ENCODE measurements at regions not wholly inside any gene's neighbourhood (a gene's known extent, or its start where the extent isn't known, plus 50 kb on each side); places are given as distances from the start of the nearest gene placed in this dataset.

DNA sequence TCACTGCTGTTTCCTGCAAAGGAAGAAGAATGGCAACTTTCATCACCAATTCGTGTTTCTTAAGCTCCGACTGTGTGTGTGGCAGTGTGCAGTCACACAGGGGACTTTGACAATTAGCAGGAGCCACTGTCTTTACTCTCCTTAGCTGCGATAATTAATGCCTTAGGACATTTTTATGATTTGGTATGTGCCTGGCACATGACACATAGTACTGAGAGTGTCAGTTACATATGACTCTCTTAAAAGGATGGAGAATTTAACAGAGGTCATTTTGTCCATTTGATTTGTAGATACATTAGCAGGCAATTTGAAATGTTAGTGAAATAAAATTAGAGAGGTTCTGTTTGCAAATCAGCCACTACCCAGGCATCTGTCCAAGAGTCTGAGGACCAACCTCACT, 128.9 kb upstream of the VEPH1 start:
- DNase-seq (ENCODE audit: low read depth in 2 of 2) = no peak

GRCh38 chr3:157631478-157631877, 128.3 kb upstream of the VEPH1 start:
- no peak for DNase-seq (ENCODE audit: low read depth in 2 of 2)

GRCh38 chr3:157626817-157627216, 123.6 kb upstream of the VEPH1 start:
- DNase-seq (ENCODE audit: low read depth in 2 of 2) = no peak

GRCh38 chr3:157624801-157625200, 121.6 kb upstream of the VEPH1 start:
- no peak for DNase-seq (ENCODE audit: low read depth in 2 of 2)

DNA sequence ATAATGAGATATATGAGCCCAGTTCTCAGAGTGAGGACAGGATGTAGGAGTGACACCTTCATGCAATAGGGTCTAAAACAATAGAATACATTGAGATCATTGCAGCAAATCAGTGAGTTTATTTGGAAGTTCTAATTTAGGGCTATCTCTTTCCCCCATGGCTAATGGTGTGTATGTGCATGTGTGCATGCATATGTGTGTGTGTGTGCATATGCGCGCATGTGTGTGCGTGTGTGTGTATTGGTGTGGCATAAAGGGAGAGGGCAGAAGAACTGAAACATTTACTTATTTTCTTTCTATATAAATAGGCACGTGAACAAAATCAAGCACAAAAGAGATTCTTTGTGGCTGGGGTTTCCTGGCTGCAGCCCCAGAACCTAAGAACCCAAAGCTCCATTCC, 115.7 kb upstream of the VEPH1 start:
- DNase-seq (ENCODE audit: low read depth in 2 of 2) = no peak

DNA sequence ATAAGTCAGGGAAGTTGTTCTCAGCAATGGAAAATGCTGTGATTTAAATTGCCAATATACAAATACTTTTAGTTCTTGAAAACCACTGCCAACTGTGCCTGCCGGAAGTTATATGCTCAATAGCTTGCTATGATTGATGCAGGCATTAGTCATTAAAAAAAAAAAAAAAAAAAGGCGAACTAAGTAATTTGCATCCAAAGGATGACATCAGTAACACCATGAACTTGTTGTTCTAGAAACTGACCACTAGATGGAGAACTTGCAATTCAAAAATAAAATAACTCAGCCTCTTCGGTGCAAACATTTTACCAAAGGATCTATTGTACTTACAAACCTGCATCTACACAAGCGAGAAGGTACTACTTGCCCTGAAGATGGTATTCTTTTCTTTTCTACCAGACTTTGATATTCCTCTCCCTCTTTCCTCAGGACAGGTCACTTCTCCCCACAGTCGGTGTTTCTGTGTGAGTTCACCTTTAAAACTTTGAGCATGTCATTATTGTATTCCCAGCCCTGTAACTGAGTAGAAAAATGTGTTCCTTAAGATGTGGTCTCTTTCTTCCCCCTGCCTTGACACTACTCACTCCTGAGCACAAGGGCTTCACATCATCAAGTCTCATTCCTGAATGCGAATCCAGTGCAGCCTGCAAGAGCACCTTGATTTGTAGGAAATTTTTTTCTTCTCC, 115.0 kb upstream of the VEPH1 start:
- DNase-seq (ENCODE audit: low read depth in 2 of 2) = no peak

GRCh38 chr3:157614896-157615295, 111.7 kb upstream of the VEPH1 start:
- DNase-seq (ENCODE audit: low read depth in 2 of 2) = no peak

DNA sequence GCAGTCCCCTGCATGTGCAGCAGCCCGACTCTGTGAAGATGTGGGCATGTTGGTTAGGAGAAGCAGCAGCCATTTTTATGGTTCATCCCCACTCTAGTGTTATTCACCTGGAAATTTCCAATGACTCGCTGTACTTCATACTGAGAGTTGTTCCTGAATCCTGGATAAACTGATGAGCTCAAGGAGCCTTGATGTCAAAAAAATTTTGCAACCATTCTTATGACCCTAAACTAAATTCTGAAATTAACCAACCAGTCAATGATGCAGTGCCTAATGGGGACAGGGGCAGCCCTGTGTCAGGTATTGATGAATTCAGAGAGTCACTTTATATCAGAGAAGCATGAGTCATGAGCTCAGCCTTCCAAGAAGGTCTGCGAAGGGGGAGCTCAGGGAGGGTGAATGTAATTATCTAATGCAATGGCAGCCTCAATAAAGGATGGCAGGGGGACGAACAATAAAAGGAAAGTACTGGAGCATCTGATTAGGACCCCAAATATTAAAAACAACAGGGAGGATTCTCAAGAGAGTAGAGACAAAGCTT, 108.4 kb upstream of the VEPH1 start:
- no peak for DNase-seq (ENCODE audit: low read depth in 2 of 2)

DNA sequence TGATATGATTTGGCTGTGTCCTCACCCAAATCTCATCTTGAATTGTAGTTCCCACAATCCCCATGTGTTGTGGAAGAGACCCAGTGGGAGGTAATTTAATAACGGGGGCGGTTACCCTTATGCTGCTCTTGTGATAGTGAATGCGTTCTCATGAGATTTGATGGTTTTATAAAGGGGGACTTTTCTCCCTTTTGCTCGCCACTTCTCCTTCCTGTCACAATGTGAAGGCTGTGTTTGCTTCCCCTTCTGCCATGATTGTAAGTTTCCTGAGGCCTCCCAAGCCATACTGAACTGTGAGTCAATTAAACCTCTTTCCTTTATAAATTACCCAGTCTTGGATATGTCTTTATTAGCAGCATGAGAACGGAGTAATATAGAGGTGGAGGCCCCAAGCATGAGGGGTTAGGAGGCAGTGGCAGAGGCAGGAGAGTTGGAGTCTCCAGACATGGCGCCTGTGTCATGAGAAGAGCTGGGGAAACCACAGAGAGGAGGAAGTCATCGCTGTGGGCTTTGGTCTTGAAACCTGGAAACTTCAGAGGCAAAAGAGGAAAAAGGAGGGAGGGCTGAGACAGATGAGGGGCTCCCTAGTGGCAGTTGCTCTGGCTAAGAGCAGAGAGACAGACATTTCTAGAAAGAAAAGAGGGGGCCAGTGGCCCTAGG, 107.8 kb upstream of the VEPH1 start:
- DNase-seq (ENCODE audit: low read depth in 2 of 2) = no peak

GRCh38 chr3:157607826-157608405, 104.7 kb upstream of the VEPH1 start:
- DNase-seq (ENCODE audit: low read depth in 2 of 2) = no peak

DNA sequence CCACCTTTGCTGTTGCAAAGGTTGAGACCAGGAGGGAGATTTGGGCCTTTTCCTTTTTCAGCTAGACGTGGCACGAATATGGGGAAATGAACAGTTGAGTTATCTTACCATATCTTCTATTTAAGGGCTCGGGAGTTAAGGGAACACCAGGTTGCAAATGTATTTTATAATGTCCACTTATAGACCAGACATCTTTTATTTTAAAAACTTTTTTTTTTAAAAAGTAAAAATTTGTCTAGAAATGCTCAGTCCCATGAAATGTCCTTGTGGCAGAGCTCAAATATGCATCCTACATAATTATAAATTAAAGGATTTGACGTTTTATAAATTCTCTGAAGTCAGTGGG, 103.6 kb upstream of the VEPH1 start:
- no peak for DNase-seq (ENCODE audit: low read depth in 2 of 2)

- DNase-seq (ENCODE audit: low read depth in 2 of 2) = peak in 1 of 2 donors; percentile 34
Observed at GRCh38 chr3:157606011-157606851, 103.0 kb upstream of the VEPH1 start.

- no peak for DNase-seq (ENCODE audit: low read depth in 2 of 2)
Observed at GRCh38 chr3:157605356-157605755, 102.1 kb upstream of the VEPH1 start.

DNA sequence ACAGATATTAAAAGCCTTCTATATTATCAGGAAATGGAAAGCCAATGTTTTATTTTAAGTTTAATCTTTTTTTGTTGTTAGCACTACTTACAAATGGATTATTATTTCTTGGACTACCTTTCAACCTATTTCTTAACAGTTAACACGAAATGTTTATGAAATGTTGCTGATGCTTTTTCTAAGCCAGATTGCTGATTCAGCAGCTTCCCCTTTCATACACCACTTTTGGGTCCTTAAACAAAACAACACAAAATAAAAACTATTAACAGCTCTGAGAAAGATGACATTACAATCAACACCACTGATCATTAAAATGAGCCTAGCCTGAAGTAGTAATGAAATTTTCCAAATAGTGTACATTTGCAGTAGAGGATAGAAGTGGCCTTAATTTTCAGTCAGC, 99.2 kb upstream of the VEPH1 start:
- no peak for DNase-seq (ENCODE audit: low read depth in 2 of 2)

DNA sequence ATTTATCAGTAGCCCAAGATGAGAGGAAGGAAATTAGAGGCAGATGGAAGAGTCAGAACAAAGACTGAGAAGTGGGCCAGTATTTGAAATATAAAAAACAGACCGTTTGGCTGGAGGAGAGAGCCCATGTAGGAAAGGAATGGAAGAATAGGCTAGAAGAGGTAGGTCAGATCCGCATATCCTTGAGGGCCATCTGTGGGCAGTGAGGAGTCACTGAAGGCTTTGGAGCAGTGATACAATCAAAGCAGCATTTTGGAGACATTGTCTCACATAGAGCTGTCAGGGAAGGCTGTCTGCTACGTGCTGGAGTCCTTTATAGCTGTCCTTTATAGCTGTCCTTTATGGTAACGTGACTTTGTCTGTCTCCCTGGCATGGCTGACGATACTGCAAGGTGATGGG, 92.0 kb upstream of the VEPH1 start:
- no peak for DNase-seq (ENCODE audit: low read depth in 2 of 2)

- DNase-seq (ENCODE audit: low read depth in 2 of 2) = no peak
Observed at GRCh38 chr3:157594413-157594812, 91.2 kb upstream of the VEPH1 start.

- DNase-seq (ENCODE audit: low read depth in 2 of 2) = no peak
Observed at GRCh38 chr3:157592769-157593168, 89.6 kb upstream of the VEPH1 start.

GRCh38 chr3:157590273-157590672, 87.1 kb upstream of the VEPH1 start:
- no peak for DNase-seq (ENCODE audit: low read depth in 2 of 2)

DNA sequence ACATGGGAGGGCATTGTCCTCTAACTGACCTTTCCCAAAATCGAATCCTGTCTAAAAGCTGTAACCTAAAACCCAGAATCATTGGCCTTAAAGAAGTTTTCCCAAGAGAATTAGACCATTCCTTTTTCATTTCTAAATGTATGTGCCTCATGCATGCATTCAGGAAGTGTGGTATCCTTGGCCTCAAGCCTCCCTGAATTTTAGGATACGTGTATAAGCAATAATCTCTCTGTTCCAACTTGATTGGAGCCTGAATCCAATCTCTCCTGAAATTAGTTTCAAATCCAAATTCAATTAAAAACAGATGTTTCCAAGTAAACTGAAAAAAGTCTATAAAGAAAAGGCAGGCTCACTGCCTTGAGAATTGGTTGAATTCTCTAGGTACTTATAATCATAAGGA, 86.0 kb upstream of the VEPH1 start:
- DNase-seq (ENCODE audit: low read depth in 2 of 2) = no peak

DNA sequence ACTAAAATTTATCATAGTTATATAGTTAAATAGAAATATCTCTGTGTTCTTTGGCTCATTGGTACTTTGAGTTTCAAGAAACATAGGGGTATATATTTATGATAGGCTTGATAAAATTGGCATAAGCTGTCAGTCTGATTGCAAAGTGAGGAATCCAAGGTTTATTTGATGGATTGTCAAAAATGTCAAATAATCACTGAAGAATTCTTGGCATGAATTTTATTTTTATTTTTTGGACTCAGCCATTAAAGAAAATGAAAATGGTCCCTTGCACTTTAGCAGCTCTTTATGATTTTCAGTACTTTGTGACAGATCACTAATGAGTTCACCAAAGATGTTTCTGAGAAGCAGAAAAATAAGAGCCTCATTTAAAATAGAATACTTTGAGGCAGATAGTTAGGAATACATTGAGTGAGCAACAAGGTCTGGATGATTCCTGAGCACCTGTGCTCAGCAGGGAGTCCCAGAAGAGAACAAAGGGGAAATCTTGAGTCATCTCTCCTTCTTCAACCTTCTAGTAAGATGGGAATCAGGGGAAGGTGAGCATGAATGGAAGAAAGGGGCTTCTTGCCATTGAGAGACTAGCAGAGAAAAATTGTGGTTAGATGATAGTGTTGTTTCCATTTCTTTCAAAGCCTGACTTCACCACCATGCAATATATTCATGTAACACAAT, 85.3 kb upstream of the VEPH1 start:
- no peak for DNase-seq (ENCODE audit: low read depth in 2 of 2)

DNA sequence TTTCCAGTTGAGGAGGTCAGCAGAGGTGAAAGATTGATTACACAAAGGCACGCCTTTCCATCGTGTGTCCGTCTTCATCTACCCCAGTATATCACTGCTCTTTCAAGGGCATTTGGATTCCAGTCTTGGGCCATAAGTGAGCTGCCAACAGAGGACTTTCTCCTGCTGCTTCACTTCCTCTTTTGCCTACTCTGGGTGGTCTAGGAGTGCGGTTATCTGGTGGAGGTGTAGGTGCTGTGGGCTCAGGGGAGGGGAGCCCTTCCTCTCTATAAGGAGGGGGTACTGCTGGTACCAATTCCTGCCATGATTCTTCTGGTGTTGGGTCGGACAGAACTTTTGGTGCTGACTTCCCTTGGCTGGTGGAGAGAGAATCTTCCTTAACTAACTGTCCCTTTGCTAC, 83.1 kb upstream of the VEPH1 start:
- DNase-seq (ENCODE audit: low read depth in 2 of 2) = no peak

- no peak for DNase-seq (ENCODE audit: low read depth in 2 of 2)
Observed at GRCh38 chr3:157585386-157585785, 82.2 kb upstream of the VEPH1 start.
